ENCODE measurements at regions not wholly inside any gene's neighbourhood (a gene's known extent, or its start where the extent isn't known, plus 50 kb on each side); places are given as distances from the start of the nearest gene placed in this dataset.

GRCh38 chr5:15366676-15367391 lies 133.1 kb upstream of the FBXL7 start:
- no peak for TF ChIP-seq CTCF (IDR thresholded peaks at IDR 0.05)
- no peak for TF ChIP-seq POLR2A (IDR thresholded peaks at IDR 0.05)

Measured in sigmoid colon (tissue), 3 donors.